Prostate gland (tissue), 2 donors: ENCODE measurements at regions not wholly inside any gene's neighbourhood (a gene's known extent, or its start where the extent isn't known, plus 50 kb on each side); places are given as distances from the start of the nearest gene placed in this dataset.

ENCODE experiments used
- DNase-seq: peaks from one replicate; pipeline ENCODE4 v3.0.0-alpha.2; 2019; ENCODE audit warnings: low spot score
- H3K27ac ChIP-seq, 2 donors: fragments of 200-600 bp; sonication (generic); 2 replicates each; pipeline ENCODE4 v1.5.1; 2017 to 2019
- H3K27me3 ChIP-seq: fragments of 200-600 bp; sonication (generic); replicated peaks from 2 replicates; pipeline ENCODE4 v1.5.1; 2019; ENCODE audit not compliant: insufficient read depth
- H3K36me3 ChIP-seq, 2 donors: fragments of 200-600 bp; sonication (generic); 1 replicate in 1 of 2; 2 replicates in 1 of 2; pipeline versions ENCODE4 v1.5.1 to v1.8.1; 2017 to 2019
- H3K4me1 ChIP-seq: fragments of 200-600 bp; sonication (generic); replicated peaks from 2 replicates; pipeline ENCODE4 v1.5.1; 2019
- H3K4me3 ChIP-seq, 2 donors: fragments of 200-600 bp; sonication (generic); 2 replicates each; pipeline ENCODE4 v1.5.1; 2017 to 2019
- H3K9me3 ChIP-seq: fragments of 200-600 bp; sonication (generic); 2 replicates; pipeline ENCODE4 v1.5.1; 2017
- POLR2A ChIP-seq: fragments of 450-650 bp; IDR thresholded peaks from one replicate; pipeline ENCODE4 v1.6.1; 2016; ENCODE audit warnings: antibody characterized with exemption, mild to moderate bottlenecking
- POLR2AphosphoS5 ChIP-seq: sonication (generic); formaldehyde crosslinking; IDR thresholded peaks from one replicate; pipeline ENCODE4 v1.6.1; 2017; ENCODE audit warnings: antibody characterized with exemption
- WGBS: methylation state at CpG from one replicate; pipeline ENCODE4 v1.1.5; 2018; 5-methylcytosine and 5-hydroxymethylcytosine counted together
- intact Hi-C: fragments of 100-400 bp; cut with DNase I; formaldehyde crosslinking; loops from one replicate; pipeline ENCODE4 v1.14.2; 2022
- TF ChIP-seq, protein P1 (sequence below), 4 experiments: fragments of 200-600 bp in 2 of 4; fragments of 450-650 bp in 2 of 4; sonication (generic) in 2 of 4; IDR thresholded peaks; 1 replicate in 3 of 4; 2 replicates in 1 of 4; pipeline ENCODE4 v1.5.1; 2016 to 2019; ENCODE audit warnings: antibody characterized with exemption in 4 of 4, mild to moderate bottlenecking in 2 of 4, moderate library complexity in 2 of 4

DNA sequence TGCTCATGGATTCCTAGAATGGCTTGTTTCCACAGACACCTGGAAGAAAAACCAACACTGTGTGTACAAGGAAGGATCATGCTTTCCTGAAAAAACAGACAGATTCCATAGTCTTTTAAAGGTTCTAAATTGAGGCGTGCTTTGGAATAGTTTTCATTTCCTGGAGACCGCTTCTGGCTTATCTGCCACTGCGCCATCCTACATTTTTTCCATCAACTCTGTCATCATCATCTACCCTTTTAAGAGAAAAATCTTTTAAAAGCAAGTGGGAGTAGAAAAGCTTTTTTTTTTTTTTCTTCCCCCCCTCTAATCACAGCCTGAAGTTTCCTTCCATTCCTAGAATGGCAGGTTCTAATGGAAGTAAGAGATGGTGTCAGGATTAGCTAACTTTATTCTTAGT is 379.4 kb upstream of the C2CD4B start:
- Histone ChIP-seq H3K27me3 (no peaks in the 10 kb centered on the region), H3K4me3 (no peak overlapping the region), H3K27ac (no peak overlapping the region), H3K4me1 (peaks cover 9% of the 10 kb centered on the region), H3K9me3 (no peaks in the 10 kb centered on the region), H3K36me3 (no peaks in the 10 kb centered on the region)
- TF ChIP-seq POLR2AphosphoS5 (no peak), POLR2A (no peak)
- TF ChIP-seq, protein P1, sequence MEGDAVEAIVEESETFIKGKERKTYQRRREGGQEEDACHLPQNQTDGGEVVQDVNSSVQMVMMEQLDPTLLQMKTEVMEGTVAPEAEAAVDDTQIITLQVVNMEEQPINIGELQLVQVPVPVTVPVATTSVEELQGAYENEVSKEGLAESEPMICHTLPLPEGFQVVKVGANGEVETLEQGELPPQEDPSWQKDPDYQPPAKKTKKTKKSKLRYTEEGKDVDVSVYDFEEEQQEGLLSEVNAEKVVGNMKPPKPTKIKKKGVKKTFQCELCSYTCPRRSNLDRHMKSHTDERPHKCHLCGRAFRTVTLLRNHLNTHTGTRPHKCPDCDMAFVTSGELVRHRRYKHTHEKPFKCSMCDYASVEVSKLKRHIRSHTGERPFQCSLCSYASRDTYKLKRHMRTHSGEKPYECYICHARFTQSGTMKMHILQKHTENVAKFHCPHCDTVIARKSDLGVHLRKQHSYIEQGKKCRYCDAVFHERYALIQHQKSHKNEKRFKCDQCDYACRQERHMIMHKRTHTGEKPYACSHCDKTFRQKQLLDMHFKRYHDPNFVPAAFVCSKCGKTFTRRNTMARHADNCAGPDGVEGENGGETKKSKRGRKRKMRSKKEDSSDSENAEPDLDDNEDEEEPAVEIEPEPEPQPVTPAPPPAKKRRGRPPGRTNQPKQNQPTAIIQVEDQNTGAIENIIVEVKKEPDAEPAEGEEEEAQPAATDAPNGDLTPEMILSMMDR (IDR thresholded peaks at IDR 0.05), result no peak
- no peak for DNase-seq
- WGBS, result 96% methylated on average over 3 of the region's 3 CpGs
- intact Hi-C loops, result no loop called here

DNA sequence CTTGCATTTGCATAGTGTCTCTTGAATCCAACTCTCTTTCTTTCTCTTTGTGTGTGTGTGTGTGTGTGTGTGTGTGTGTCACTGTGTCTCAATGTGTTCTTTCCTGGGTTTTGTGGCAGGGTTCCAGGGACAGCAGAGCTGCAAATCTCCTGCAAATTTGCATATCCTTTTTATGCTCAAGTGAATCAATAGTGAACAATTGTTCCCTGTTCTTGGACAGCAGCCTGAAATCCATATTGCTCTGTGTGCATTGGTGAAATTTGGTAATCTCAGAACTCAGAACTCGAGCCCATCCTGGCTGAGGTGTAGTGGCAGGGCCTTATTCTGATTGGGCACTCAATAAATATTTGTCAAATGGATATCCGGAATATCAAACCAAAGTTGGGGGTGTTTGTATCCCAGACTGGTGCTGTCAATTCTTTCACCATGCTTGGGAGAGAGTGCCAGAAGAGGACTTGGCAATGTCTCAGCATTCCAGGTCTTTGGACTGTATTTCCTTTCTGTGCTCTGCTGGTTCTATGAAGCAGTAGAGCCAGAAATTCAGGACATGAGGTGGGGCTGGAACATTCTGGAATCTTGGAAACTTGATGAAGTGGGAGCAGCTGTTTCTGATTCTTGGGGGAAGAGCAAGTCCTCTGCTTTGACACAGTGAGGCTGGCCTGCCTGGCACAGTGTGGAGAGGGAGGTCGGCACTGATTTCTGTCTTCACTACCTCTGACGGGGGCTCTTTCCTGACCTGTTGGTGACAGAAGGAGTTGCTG is 380.6 kb upstream of the C2CD4B start:
- peak overlapping the region; percentile 66 to 68 for H3K27ac ChIP-seq
- DNase-seq, result peak; percentile 73
- no peak overlapping the region for H3K4me3 ChIP-seq
- no peaks in the 10 kb centered on the region for H3K27me3 ChIP-seq
- 27% methylated on average over 4 of the region's 4 CpGs for WGBS
- peaks cover 9% of the 10 kb centered on the region for H3K4me1 ChIP-seq
- no peak for TF ChIP-seq POLR2A
- TF ChIP-seq POLR2AphosphoS5, result peak; percentile 75
- TF ChIP-seq, protein P1 (IDR thresholded peaks at IDR 0.05), result no peak
- no peaks in the 10 kb centered on the region for H3K9me3 ChIP-seq
- no peaks in the 10 kb centered on the region for H3K36me3 ChIP-seq
- intact Hi-C loops, result no loop called here

DNA sequence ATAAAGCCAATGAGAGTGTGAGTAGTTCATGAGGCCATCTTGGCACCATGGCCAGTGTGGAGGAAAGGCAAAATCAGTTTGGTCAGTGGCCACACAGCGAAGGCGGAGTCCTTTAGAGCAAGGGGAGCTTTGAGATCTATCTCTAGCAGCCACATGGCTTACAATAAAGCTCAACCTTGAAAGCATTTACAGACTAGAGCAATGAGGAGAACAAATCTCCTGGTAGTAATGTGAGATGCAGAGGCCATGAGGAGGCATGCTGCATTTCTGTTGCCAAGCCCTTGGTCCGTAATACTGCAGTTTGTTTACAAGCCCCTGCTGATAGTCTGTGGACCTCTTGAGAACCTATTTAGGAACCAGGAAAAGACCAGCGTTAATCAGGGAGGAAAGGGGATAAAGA is 381.5 kb upstream of the C2CD4B start:
- DNase-seq, result no peak
- Histone ChIP-seq H3K27ac (peak overlapping the region; percentile 66 to 68), H3K4me1 (peaks cover 9% of the 10 kb centered on the region), H3K36me3 (no peaks in the 10 kb centered on the region), H3K9me3 (no peaks in the 10 kb centered on the region), H3K4me3 (no peak overlapping the region), H3K27me3 (no peaks in the 10 kb centered on the region)
- intact Hi-C loops, result no loop called here
- TF ChIP-seq, protein P1 (IDR thresholded peaks at IDR 0.05), result no peak
- TF ChIP-seq POLR2A, result no peak
- no peak for TF ChIP-seq POLR2AphosphoS5
- 77% methylated on average over 4 of the region's 4 CpGs for WGBS

DNA sequence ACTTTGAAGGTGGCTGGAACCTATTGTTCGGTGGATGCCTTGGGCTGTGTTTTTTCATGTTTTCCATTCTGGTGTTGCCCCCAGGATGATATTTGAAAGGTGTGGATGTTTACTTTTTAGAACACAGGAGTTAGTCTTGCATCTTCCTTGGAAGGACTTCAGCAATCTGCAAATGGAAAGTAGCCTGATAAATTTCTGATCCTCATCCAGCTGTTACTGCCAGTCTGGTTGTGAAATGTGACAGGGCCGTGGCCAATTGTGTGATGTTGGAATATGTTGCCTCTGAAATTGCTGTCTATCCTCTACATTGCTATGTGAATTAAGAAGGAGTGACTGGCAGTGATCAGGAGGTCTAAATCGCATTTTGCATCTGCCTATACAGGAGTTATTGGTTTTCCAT is 382.5 kb upstream of the C2CD4B start:
- no peak for DNase-seq
- TF ChIP-seq, protein P1 (IDR thresholded peaks at IDR 0.05), result no peak
- no peak for TF ChIP-seq POLR2A
- TF ChIP-seq POLR2AphosphoS5, result no peak
- H3K27me3 ChIP-seq, result no peaks in the 10 kb centered on the region
- no peak overlapping the region for H3K4me3 ChIP-seq
- intact Hi-C loops, result no loop called here
- H3K9me3 ChIP-seq, result no peaks in the 10 kb centered on the region
- H3K4me1 ChIP-seq, result peaks cover 9% of the 10 kb centered on the region
- no peaks in the 10 kb centered on the region for H3K36me3 ChIP-seq
- WGBS, result 83% methylated on average over 3 of the region's 3 CpGs
- H3K27ac ChIP-seq, result no peak overlapping the region

DNA sequence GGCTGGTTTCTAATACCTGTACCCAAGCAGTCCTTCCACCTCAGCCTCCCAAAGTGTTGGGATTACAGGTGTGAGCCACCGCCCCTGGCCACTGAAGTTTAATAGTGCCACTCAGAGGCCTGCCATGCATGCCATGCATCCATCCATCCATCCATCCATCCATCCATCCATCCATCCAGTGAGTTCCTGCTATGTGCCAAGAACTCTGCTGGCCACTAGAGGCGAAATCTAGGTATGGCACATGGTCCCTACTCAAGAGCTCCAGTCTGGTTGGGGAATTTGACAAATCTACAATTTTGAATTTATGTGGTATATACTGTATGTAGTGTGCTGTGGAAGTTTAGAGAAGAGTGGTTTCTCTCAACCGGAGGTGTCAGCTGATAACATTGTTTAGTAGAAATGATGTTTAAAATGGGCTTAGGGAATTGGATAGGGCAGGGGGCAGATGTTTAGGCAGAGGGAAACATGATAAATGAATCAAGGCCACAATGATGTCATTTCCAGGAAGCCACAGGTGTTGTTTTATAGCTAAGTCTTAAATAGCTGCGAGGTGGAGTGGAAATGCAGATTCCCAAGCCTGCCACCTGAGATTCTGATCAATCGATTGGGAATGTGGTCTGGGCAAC is 384.4 kb upstream of the C2CD4B start:
- intact Hi-C loops, result no loop called here
- DNase-seq, result no peak
- Histone ChIP-seq H3K4me1 (peaks cover 9% of the 10 kb centered on the region), H3K27me3 (no peaks in the 10 kb centered on the region), H3K4me3 (no peak overlapping the region), H3K27ac (no peak overlapping the region), H3K36me3 (no peaks in the 10 kb centered on the region), H3K9me3 (no peaks in the 10 kb centered on the region)
- no peak for TF ChIP-seq POLR2A
- TF ChIP-seq, protein P1 (IDR thresholded peaks at IDR 0.05), result peak in 2 of 4 experiments; percentile 15 to 24
- WGBS, result 92% methylated on average over 5 of the region's 5 CpGs
